Osteocyte (in vitro differentiated cells): ENCODE measurements at regions not wholly inside any gene's neighbourhood (a gene's known extent, or its start where the extent isn't known, plus 50 kb on each side); places are given as distances from the start of the nearest gene placed in this dataset.
A peak's percentile ranks its signal among the peaks of the same experiment; 100 is the strongest.
"Not testable (repeated sequence)": the region's sequence is repeated elsewhere in the genome, so short reads cannot be mapped to it uniquely, and the experiment has no call there.

Experiments
- DNase-seq: peaks from one replicate; pipeline ENCODE4 v3.0.0; 2021; ENCODE audit warnings: mixed read lengths; ENCODE audit not compliant: unreplicated experiment; ENCODE audit errors: extremely low spot score
- H3K27ac Mint-ChIP-seq: one replicate; pipeline ENCODE4 v1.8.0; 2021; ENCODE audit warnings: mild to moderate bottlenecking, mixed read lengths; ENCODE audit not compliant: unreplicated experiment
- H3K27me3 Mint-ChIP-seq: one replicate; pipeline ENCODE4 v1.8.0; 2021; ENCODE audit warnings: mixed read lengths; ENCODE audit not compliant: unreplicated experiment
- H3K36me3 Mint-ChIP-seq: one replicate; pipeline ENCODE4 v1.8.0; 2021; ENCODE audit warnings: mixed read lengths; ENCODE audit not compliant: unreplicated experiment
- H3K4me1 Mint-ChIP-seq: one replicate; pipeline ENCODE4 v1.8.0; 2021; ENCODE audit warnings: mixed read lengths; ENCODE audit not compliant: unreplicated experiment
- H3K4me3 Mint-ChIP-seq: one replicate; pipeline ENCODE4 v1.8.0; 2021; ENCODE audit warnings: mild to moderate bottlenecking, moderate library complexity, mixed read lengths; ENCODE audit not compliant: unreplicated experiment
- H3K9me3 Mint-ChIP-seq: one replicate; pipeline ENCODE4 v1.8.0; 2021; ENCODE audit warnings: mixed read lengths; ENCODE audit not compliant: unreplicated experiment
- TF ChIP-seq, protein P1 (sequence below): fragments of 200-600 bp; sonication (generic); IDR thresholded peaks from 2 replicates; pipeline ENCODE4 v1.5.0; 2021; ENCODE audit warnings: antibody characterized with exemption, mild to moderate bottlenecking, moderate library complexity

GRCh38 chr21:31801551-31802219, 69.8 kb upstream of the SCAF4 start:
- TF ChIP-seq, protein P1, sequence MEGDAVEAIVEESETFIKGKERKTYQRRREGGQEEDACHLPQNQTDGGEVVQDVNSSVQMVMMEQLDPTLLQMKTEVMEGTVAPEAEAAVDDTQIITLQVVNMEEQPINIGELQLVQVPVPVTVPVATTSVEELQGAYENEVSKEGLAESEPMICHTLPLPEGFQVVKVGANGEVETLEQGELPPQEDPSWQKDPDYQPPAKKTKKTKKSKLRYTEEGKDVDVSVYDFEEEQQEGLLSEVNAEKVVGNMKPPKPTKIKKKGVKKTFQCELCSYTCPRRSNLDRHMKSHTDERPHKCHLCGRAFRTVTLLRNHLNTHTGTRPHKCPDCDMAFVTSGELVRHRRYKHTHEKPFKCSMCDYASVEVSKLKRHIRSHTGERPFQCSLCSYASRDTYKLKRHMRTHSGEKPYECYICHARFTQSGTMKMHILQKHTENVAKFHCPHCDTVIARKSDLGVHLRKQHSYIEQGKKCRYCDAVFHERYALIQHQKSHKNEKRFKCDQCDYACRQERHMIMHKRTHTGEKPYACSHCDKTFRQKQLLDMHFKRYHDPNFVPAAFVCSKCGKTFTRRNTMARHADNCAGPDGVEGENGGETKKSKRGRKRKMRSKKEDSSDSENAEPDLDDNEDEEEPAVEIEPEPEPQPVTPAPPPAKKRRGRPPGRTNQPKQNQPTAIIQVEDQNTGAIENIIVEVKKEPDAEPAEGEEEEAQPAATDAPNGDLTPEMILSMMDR, result no peak
- Mint-ChIP-seq H3K27ac (no peak overlapping the region), H3K4me3 (no peak overlapping the region), H3K27me3 (peaks cover 9% of the 10 kb centered on the region), H3K9me3 (no peaks in the 10 kb centered on the region), H3K36me3 (no peaks in the 10 kb centered on the region), H3K4me1 (peaks cover 4% of the 10 kb centered on the region)
- DNase-seq, result no peak

- Mint-ChIP-seq H3K27ac (no peak overlapping the region), H3K27me3 (peaks cover 8% of the 10 kb centered on the region), H3K4me1 (peaks cover 4% of the 10 kb centered on the region), H3K4me3 (no peak overlapping the region), H3K9me3 (no peaks in the 10 kb centered on the region), H3K36me3 (no peaks in the 10 kb centered on the region)
- peak; percentile 54 for DNase-seq
- TF ChIP-seq, protein P1, result no peak
These were observed 67.2 kb upstream of the SCAF4 start for GRCh38 chr21:31798842-31799704.

- DNase-seq, result no peak
- no peaks in the 10 kb centered on the region for H3K36me3 Mint-ChIP-seq
- no peak overlapping the region for H3K27ac Mint-ChIP-seq
- no peaks in the 10 kb centered on the region for H3K4me1 Mint-ChIP-seq
- H3K9me3 Mint-ChIP-seq, result no peaks in the 10 kb centered on the region
- TF ChIP-seq, protein P1, result no peak
- peaks cover 8% of the 10 kb centered on the region for H3K27me3 Mint-ChIP-seq
- no peak overlapping the region for H3K4me3 Mint-ChIP-seq
These were observed 64.1 kb upstream of the SCAF4 start for GRCh38 chr21:31795992-31796391.

DNA sequence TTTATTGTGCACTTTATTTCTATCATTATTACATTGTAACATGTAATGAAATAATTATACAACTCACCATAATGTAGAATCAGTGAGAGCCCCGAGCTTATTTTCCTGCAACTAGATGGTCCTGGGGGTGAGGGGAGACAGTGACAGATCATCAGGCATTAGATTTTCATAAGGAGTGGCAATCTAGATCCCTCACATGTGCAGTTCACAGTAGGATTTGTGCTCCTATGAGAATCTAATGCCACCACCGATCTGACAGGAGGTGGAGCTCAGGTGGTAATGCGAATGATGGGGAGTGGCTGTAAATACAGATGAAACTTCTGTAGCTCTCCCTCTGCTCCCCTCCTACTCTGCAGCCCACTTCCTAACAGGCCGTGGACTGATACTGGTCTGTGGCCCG, 58.5 kb upstream of the SCAF4 start:
- not testable (repeated sequence) for H3K27ac Mint-ChIP-seq, DNase-seq, H3K4me1 Mint-ChIP-seq, H3K36me3 Mint-ChIP-seq, H3K4me3 Mint-ChIP-seq, H3K9me3 Mint-ChIP-seq
- peaks cover 17% of the 10 kb centered on the region for H3K27me3 Mint-ChIP-seq

- no peak for DNase-seq
- Mint-ChIP-seq H3K4me3 (no peak overlapping the region), H3K36me3 (no peaks in the 10 kb centered on the region), H3K27ac (no peak overlapping the region), H3K9me3 (no peaks in the 10 kb centered on the region), H3K4me1 (peaks cover 2% of the 10 kb centered on the region), H3K27me3 (peaks cover 17% of the 10 kb centered on the region)
- TF ChIP-seq, protein P1, result no peak
These were observed 56.7 kb upstream of the SCAF4 start for GRCh38 chr21:31788581-31788980.

- H3K4me1 Mint-ChIP-seq, H3K27ac Mint-ChIP-seq, H3K9me3 Mint-ChIP-seq: not testable (repeated sequence)
These were observed 55.8 kb upstream of the SCAF4 start for GRCh38 chr21:31787691-31788090.

More at GRCh38 chr21:31787691-31788090, 55.8 kb upstream of the SCAF4 start:
- H3K27me3 Mint-ChIP-seq, result peaks cover 15% of the 10 kb centered on the region
- not testable (repeated sequence) for DNase-seq, H3K4me3 Mint-ChIP-seq, H3K36me3 Mint-ChIP-seq
